Peyer's patch (tissue), 4 donors: ENCODE measurements at regions not wholly inside any gene's neighbourhood (a gene's known extent, or its start where the extent isn't known, plus 50 kb on each side); places are given as distances from the start of the nearest gene placed in this dataset.

Experiments used
- DNase-seq, 3 donors: peaks; one replicate each; pipeline ENCODE4 v3.0.0-alpha.2; 2017 to 2019
- H3K27ac ChIP-seq, 4 donors: fragments of 200-600 bp; sonication (generic); one replicate each; pipeline ENCODE4 v1.5.1; 2016 to 2019
- H3K27me3 ChIP-seq, 2 donors: fragments of 200-600 bp; sonication (generic); one replicate each; pipeline ENCODE4 v1.5.1; 2019
- H3K36me3 ChIP-seq, 3 donors: fragments of 200-600 bp; sonication (generic); one replicate each; pipeline ENCODE4 v1.5.1; 2016 to 2019
- H3K4me1 ChIP-seq, 4 donors: fragments of 200-600 bp; sonication (generic); one replicate each; pipeline ENCODE4 v1.5.1; 2016 to 2019
- H3K4me3 ChIP-seq, 4 donors: fragments of 200-600 bp; sonication (generic); 1 replicate in 3 of 4; 2 replicates in 1 of 4; pipeline ENCODE4 v1.5.1; 2016 to 2019; ENCODE audit warnings: mild to moderate bottlenecking in 1 of 4
- H3K9me3 ChIP-seq, 4 donors: fragments of 200-600 bp; sonication (generic); one replicate each; pipeline ENCODE4 v1.5.1; 2016 to 2019; ENCODE audit warnings: mild to moderate bottlenecking in 1 of 4
- POLR2A ChIP-seq, 2 donors: fragments of 450-650 bp; IDR thresholded peaks; one replicate each; pipeline ENCODE4 v1.5.1; 2017; ENCODE audit warnings: antibody characterized with exemption in 2 of 2, mild to moderate bottlenecking in 2 of 2, moderate library complexity in 2 of 2
- TF ChIP-seq, protein P1 (sequence below), 6 experiments: fragments of 450-650 bp in 4 of 6; fragments of 200-600 bp in 2 of 6; sonication (generic) in 1 of 6; IDR thresholded peaks; one replicate each; pipeline ENCODE4 v1.5.1; 2017 to 2019; ENCODE audit warnings: antibody characterized with exemption in 6 of 6, mild to moderate bottlenecking in 3 of 6, moderate library complexity in 1 of 6

DNA sequence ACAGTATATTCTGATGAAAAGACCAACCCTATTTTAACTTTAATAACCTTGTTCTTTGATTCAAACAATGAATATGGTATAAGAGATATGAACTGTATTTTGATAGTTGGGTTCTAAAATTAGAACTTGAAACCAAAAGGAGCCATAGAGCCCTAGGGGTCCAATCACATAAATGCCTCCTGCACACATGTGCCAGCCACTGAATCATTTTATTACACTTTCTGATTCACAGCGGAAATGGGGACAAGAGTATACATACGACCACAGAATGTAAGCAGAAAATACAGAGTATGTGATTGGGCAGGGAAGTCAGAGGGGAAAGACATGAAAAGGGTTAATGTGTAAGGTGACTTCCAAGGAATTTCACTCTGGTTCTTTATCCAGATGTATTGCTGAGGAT is 1000.2 kb downstream of the NR2F1-AS1 start:
- no peaks in the 10 kb centered on the region for H3K4me1 ChIP-seq
- no peak for TF ChIP-seq POLR2A (IDR thresholded peaks at IDR 0.05)
- TF ChIP-seq, protein P1, sequence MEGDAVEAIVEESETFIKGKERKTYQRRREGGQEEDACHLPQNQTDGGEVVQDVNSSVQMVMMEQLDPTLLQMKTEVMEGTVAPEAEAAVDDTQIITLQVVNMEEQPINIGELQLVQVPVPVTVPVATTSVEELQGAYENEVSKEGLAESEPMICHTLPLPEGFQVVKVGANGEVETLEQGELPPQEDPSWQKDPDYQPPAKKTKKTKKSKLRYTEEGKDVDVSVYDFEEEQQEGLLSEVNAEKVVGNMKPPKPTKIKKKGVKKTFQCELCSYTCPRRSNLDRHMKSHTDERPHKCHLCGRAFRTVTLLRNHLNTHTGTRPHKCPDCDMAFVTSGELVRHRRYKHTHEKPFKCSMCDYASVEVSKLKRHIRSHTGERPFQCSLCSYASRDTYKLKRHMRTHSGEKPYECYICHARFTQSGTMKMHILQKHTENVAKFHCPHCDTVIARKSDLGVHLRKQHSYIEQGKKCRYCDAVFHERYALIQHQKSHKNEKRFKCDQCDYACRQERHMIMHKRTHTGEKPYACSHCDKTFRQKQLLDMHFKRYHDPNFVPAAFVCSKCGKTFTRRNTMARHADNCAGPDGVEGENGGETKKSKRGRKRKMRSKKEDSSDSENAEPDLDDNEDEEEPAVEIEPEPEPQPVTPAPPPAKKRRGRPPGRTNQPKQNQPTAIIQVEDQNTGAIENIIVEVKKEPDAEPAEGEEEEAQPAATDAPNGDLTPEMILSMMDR (IDR thresholded peaks at IDR 0.05) = no peak
- H3K27ac ChIP-seq = no peak overlapping the region
- H3K36me3 ChIP-seq = no peaks in the 10 kb centered on the region
- DNase-seq = no peak
- no peaks in the 10 kb centered on the region for H3K27me3 ChIP-seq
- no peak overlapping the region for H3K4me3 ChIP-seq
- H3K9me3 ChIP-seq = no peaks in the 10 kb centered on the region

DNA sequence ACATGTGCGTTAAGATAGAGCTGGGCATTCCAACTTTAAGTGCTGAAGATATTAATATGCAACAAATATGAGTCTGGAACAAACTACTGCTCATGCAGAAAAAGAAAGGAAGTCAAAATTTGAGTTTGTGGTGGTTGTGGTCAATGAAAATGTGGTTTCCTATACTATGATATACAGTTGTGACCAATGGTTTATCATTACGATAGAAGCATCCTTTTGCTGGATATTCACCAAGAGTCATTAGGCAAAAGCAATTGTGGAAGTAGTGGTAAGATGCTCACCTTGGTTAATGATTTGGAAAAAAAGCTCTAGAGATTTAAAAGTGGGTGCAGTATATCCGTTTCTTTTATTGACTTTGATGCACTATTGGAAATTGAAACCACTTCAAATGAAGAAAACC is 1007.0 kb downstream of the NR2F1-AS1 start:
- no peak for TF ChIP-seq POLR2A (IDR thresholded peaks at IDR 0.05)
- TF ChIP-seq, protein P1 (IDR thresholded peaks at IDR 0.05) = no peak
- H3K36me3 ChIP-seq = no peaks in the 10 kb centered on the region
- no peak overlapping the region for H3K27ac ChIP-seq
- no peaks in the 10 kb centered on the region for H3K27me3 ChIP-seq
- no peaks in the 10 kb centered on the region for H3K4me1 ChIP-seq
- no peak overlapping the region for H3K4me3 ChIP-seq
- H3K9me3 ChIP-seq = no peaks in the 10 kb centered on the region
- no peak for DNase-seq

DNA sequence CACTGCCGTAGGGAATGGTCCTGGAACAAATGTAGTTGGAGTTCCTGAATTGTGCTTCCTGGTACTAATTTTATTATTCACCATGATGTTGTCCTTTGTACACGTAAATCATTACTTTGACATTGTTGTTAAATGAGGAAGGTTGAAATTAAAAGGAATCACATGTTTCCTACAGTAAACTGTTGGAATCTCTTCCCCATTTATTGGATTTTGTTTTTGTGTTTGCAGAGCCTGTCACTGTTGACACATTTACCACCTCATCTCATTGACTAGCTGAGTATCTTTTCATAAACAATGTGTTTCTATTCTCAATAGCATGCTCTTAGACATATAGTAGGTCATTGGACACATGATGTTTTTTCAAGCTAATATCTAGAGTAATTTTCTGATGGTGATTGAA is 1012.5 kb downstream of the NR2F1-AS1 start:
- no peaks in the 10 kb centered on the region for H3K36me3 ChIP-seq
- TF ChIP-seq, protein P1 (IDR thresholded peaks at IDR 0.05) = no peak
- no peak for TF ChIP-seq POLR2A (IDR thresholded peaks at IDR 0.05)
- H3K4me3 ChIP-seq = no peak overlapping the region

DNA sequence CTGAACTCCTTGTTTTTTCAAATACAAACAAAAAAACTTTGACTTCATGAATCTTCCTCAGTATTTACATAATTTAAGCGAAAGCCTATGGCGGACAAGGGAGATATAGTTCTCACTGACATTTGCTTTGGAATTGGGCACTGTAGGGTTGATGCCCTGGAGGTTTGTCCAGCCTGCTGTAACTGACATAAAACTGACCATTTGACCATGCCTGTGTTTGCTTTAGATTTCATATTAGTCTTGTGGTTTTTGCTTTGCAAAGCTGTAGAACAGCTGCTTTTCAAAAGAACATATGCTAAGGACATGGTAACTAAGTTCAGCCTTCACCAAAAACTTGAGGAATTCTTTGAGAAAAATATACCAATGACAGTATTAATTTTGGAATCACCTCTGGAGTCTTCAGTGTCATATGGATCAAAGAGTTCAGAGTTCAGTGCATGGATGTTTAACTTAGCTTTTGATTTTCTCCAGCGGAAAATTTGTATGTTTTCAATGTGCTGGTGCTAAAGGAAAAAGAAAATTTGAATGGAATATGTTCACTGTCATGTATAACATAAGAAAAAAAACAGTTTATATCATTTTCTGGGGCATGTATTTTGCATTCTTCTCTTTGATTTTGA is 1013.1 kb downstream of the NR2F1-AS1 start:
- no peak for DNase-seq
- Histone ChIP-seq H3K9me3 (no peaks in the 10 kb centered on the region), H3K27me3 (no peaks in the 10 kb centered on the region), H3K27ac (no peak overlapping the region), H3K4me3 (no peak overlapping the region), H3K4me1 (no peaks in the 10 kb centered on the region), H3K36me3 (no peaks in the 10 kb centered on the region)
- no peak for TF ChIP-seq POLR2A (IDR thresholded peaks at IDR 0.05)
- TF ChIP-seq, protein P1 (IDR thresholded peaks at IDR 0.05) = no peak

More for the DNA sequence above, 1012.5 kb downstream of the NR2F1-AS1 start:
- Histone ChIP-seq H3K27ac (no peak overlapping the region), H3K4me1 (no peaks in the 10 kb centered on the region), H3K27me3 (no peaks in the 10 kb centered on the region), H3K9me3 (no peaks in the 10 kb centered on the region)
- DNase-seq = no peak

DNA sequence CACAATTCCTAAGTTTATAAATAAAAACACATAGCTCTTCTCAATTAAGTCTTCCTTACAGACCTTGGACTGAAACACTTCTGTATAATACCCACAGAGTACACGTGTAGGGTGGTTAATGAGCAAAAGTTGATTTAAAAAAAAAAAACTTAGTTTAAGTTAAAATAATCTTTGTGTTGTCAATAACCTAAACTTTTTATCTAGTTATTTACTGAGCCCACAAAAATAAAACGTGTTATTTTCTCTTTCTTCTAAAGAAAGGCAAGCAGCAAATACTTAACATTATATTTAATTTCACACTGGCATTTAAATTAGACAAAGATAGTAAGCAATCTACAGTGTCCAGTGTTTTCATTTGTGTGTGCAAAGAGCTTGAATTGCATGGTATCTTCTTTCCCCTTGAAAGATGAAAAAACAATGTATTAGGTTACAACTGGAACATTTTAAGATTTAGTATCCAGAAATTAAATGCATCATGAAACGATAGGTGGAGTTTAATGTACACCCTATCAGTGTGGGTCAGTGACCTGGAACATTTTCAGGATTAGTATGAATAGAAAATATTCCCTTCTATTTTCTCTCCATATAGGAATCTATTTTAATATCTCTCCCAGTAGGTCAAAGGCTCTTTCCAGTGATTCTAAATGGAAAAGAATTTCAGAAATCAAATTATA is 1014.8 kb downstream of the NR2F1-AS1 start:
- Histone ChIP-seq H3K4me1 (no peaks in the 10 kb centered on the region), H3K27me3 (no peaks in the 10 kb centered on the region), H3K9me3 (no peaks in the 10 kb centered on the region), H3K4me3 (no peak overlapping the region), H3K36me3 (no peaks in the 10 kb centered on the region), H3K27ac (no peak overlapping the region)
- TF ChIP-seq, protein P1 (IDR thresholded peaks at IDR 0.05) = no peak
- TF ChIP-seq POLR2A (IDR thresholded peaks at IDR 0.05) = no peak
- no peak for DNase-seq
